Left renal pelvis (tissue), 4 donors: ENCODE measurements at regions not wholly inside any gene's neighbourhood (a gene's known extent, or its start where the extent isn't known, plus 50 kb on each side); places are given as distances from the start of the nearest gene placed in this dataset.

Source experiments
- DNase-seq, 4 donors: peaks; one replicate each; pipeline ENCODE4 v3.0.0-alpha.2; 2013; ENCODE audit warnings: low read depth in 4 of 4, low spot score in 3 of 4

DNA sequence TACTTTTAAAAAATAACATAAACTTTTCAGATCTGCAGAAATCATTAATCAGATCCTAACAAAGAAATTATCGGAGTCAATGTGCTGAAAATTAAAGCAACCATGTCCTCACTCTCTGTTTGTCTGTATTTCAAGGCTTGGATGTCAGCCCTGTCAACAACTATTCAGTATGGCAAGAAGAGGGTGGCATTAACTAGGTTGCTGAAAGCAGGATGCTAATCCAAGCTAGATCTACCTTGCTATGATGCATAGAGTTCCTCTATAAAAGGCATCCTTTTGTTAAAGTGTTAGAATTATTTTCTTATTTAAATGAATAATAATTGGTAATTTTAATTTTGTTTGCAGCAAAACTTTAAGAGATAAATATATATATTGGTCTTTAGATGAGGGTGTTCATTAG, 800.8 kb downstream of the CDH11 start:
- DNase-seq: no peak

DNA sequence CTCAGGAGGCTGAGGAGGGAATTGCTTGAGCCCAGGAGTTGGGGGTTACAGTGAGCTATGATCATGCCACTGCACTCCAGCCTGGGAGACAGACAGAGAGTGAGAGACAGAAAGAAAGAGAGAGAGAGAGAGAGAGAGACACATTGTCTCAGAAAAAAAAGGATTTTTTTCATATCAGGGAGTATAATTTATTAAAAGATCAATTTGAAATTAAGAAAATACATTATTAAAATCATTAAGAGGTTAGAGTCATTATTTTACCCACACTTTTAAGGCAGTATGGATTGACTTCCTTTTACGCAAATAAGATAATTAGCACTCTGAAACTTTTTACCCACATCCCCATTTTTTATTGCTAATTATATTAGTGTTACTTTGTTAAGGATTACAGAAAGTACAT, 804.3 kb downstream of the CDH11 start:
- no peak for DNase-seq

DNA sequence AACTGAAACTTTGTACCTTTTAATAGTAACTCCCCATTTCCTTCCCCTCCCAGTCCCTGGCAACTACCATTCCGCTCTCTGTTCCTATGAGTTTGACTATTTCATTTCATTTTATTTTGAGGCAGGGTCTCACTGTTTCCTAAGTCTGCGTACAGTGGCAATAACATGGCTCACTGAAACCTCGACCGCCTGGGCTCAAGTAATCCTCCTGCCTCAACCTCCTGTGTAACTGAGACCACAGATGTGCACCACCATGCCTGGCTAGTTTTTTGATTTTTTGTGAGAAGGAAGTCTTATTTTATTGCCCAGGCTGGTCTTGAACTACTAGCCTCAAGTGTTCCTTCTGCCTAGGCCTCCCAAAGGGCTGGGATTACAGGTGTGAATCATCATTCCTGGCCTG, 808.1 kb downstream of the CDH11 start:
- DNase-seq: no peak

DNA sequence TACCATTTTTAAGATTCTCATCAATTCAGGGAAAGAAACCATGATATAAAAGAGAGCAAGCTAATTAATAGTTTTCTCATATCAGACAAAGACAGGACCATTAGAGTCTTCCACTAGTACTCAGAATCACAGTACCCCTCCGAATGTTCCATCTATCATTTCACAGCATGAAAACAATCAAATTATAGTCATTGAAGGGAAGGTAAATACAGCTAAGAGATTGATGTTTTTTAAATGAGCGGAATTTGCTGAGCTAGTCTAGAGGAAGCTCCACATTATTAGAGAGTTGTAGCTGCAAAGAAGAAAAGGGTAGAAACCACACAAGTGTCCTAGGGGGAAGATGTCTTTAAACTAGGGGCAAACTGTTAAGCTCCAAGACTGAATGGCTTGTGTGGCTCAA, 808.9 kb downstream of the CDH11 start:
- no peak for DNase-seq

DNA sequence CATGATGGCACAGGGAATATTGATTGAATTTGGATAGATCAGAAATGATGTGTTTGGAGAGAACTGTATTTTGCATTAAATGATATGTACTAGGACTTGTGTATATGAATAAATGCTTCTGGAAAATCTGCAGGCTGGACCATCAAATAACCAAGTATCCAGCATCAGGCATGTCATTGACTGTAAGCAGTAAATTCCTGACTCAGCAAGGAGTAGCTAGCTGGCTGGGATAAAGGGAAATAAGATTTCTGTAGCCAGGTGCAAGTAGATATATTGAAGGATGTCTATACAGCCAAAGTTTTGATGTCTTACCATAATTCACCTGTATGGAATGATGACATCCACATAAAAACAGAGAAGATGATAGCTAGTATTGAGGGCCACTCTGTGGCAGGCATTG, 809.6 kb downstream of the CDH11 start:
- DNase-seq: no peak

DNA sequence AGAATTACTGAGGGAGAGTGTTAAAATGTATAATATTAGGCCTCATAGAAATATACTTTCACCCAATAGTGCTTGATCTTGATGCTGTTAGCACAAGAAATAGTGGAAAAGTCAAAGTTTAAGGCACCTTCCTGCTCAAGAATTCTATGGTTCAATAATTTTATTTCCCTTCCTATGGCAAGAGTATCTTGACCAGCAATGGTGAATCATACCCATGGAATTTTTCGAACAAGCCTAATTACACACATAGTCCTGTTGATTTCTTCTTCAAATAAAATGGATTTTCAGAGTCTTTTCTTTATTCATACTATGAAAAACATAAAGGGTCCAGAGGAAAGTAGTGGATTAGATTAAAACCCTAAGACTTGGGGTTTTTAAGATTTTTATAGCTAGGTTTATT, 810.6 kb downstream of the CDH11 start:
- no peak for DNase-seq

DNA sequence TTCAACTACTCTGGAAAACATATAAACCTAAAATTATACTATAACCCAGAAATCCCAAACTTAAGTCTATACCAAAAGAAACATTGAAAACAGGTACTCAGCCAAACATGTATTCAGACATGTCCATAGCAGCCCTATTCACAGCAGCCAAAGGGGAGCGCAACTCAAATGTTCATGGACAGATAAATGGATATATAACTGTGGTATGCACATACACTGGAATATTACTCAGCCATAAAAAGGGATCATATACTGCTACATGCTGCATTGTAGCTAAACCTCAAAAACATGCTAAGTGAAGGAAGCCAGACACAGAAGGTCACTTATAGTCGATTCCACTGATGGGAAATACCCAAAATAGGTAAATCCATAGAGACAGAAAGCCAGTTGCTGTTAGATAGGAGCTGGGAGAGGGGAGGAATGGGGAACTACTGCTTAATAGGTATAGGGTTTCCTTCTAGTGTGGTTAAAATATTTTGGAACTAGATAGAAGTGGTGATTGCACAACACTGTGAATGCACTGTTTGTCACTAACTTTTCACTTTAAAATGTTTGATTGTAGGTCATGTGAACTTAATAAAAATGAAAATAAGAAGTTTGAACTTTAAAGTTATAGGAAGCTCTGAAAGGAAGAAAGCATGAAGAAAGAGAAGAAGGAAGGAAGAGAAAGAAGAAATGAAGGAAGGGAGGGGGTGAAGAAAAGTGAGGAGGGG, 812.3 kb downstream of the CDH11 start:
- no peak for DNase-seq

DNA sequence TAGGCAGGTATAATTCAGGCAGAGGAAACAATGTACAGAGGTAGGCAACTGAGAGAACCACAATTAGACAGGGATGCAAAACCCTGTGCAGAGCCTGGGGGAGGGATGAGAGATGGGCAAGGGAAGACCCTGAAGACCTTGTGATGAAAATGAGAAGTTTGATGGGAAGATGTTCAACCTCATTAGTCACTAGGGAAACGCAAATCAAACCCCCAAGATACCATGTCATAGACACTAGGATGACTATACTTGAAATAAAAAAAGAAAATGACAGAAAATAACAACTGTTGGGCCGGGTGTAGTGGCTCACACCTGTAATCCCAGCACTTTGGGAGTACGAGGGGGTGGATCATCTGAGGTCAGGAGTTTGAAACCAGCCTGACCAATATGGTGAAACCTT, 813.1 kb downstream of the CDH11 start:
- no peak for DNase-seq

DNA sequence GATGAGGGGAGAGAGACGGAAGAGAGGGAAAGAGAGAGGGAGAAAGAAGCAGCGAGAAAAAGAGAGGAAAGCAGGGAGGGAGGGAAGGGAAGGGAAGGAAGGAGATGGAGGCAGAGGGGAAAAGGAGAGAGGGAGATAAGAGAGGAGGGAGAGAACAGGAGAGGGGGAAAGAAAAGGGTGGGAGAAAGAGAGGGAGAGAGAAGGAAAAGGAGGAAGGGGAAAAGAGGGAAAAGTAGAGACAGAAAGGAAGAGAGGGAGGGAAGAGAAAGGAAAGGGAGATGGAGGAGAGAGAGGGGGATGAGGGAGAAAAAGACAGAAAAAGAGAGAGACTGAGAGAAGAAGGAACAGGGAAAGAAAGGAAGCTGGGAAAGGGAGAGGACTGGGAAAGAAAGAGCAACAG, 814.4 kb downstream of the CDH11 start:
- no peak for DNase-seq

DNA sequence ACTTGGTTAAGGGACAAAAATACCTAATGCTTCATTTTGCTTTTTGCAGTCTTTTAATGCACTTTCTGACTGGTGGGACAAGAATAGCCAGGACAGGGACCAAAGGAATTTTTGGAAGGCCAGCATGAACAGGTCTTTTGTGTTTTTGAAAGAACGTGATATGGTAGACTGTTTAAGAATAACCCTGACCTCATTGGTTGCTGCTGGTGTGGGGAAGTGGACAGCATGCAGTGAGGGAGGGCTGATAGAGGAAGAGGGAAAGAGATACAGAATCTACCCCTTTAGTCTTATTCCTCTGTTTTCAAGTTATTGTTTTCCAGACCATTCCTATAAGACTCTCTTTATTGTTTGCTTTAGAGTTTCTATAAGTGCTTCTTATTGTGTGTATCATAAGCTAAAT, 816.2 kb downstream of the CDH11 start:
- DNase-seq: no peak

DNA sequence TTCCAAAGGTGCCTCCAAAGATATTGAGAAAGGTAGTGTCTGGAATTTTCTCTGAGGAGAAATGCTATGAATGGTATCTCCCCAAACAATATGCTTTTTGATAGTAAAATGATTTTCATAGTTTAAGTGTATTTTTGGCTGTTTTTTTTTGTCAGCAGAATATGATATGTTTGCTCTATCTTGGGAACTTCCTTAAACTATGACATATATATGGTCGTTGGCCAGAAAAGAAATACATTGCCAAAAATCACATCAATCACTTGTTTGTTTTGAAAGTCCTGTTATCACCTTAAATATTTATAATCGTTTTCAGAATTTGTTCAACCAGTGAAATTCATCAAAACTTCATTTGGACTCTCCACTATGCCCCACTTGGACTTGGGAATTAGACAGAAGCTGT, 816.9 kb downstream of the CDH11 start:
- DNase-seq: no peak

DNA sequence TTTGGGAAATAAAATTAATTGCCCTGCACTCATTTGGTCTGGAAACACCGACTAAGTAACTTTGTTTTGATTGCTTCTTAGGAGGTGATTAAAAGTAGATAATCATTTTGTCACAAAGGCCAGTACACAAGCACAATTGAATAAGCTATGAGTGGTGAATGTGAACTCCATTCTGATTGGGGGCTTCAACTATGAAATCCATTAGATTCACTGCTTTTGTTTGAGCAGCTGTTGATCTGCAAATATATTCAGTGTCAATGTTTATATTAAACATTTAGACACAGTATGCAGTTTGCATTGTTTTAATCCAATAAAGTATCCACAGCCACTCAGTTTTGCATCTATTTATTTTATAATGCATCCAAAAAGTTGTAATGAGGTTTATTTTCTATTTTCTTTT, 817.5 kb downstream of the CDH11 start:
- no peak for DNase-seq

DNA sequence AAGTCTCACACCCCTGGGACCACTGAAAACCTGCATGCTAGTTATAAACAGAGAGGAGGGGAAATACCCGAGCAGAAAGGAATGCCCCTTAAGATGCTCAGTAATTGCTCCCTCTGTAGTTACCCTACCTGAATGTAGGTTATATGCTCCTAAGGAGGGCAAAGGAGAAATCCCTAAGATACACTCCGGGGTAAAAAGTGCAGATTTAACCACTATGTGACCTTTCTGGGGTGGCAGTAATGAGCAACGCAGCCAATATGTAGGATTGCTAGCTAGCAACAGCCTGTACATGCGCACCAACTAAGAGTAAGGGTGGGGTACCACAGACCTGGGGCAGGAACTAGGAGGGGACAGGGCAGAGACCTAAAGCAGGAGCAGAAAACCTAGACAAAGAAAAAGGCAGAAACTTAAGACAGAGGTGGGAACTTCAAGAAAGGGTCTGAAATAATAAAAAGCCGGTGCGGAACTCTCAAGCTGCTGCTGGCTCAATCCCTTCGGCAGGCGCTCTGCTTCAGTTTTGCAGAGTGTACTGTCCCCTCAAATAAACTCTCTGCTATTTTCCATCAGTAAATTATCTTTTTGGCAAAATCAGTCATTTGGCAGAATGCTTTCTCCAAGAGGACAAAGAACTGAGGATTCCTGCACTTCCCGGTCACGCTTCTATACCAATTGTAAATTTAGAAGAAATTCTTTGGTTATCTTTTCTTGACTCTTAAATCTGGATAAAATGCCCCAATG, 823.8 kb downstream of the CDH11 start:
- DNase-seq: no peak

DNA sequence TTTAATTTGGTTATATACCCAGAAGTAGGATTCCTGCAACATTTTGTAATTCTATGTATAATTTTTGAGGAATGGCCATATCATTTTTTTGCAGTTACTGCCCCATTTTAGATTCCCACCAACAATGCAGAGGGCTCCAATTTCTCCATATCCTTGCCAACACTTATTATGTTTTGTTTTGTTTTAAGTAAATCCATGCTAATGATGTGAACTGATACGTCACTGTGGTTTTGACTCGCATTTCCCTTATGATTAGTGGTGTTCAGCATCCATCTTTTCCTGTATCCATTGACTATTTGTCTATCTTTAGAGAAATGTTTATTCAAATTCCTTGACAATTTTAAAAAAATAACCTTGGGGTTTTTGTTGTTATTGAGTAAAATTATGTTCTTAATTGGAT, 826.4 kb downstream of the CDH11 start:
- no peak for DNase-seq

DNA sequence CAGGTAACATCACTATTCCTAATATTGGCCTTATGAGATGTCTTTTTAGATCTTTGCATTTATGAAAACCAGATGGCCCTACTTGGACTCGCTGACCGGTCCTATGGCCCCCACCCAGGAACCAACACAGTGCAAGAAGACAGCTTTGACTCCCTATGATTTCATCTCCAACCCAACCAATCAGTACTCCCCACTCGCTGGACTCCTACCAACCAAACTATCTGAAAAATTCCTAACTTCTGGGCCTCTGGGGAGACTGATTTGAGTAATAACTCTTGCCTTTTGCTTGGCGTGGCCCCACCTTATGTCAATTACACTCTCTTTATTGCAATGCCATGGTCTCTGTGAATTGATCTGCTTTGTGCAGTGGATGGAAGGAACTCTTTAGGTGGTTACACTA, 828.9 kb downstream of the CDH11 start:
- no peak for DNase-seq

DNA sequence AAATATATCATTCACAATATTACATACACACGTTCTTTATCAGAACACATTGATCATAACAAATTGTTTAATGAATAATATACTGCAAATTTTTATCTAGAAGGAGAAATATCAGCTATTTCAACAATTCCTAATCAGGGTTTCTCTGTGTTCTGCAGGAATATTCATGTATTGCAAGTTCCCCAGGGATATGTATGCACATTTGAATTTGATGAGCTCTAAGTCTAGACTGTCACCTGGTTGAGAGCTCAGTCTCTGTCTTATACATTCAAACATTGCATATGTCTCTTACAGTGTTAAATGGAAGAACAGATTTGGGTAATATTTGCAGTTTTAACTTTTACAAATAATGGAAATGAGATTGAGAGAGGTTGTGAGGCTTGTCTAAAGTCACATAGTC, 829.7 kb downstream of the CDH11 start:
- no peak for DNase-seq

DNA sequence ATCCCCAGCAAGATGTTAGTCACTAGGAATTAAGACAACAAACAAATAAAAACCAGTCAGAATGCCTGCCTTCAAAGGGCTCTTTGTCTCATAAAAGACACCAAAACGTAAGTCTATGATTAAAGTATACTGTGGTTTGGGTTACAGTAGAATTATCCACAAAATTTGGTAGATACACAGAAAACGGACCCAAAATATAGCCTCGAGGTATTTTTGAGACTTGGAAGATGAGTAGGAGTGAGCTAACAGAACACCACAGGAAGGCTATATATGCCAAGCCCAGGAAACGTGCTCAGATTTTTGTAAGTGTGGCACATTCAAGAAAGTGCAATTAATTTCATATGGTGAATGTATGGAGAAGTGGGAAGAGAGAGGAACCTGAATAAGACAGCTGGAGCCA, 831.4 kb downstream of the CDH11 start:
- no peak for DNase-seq

DNA sequence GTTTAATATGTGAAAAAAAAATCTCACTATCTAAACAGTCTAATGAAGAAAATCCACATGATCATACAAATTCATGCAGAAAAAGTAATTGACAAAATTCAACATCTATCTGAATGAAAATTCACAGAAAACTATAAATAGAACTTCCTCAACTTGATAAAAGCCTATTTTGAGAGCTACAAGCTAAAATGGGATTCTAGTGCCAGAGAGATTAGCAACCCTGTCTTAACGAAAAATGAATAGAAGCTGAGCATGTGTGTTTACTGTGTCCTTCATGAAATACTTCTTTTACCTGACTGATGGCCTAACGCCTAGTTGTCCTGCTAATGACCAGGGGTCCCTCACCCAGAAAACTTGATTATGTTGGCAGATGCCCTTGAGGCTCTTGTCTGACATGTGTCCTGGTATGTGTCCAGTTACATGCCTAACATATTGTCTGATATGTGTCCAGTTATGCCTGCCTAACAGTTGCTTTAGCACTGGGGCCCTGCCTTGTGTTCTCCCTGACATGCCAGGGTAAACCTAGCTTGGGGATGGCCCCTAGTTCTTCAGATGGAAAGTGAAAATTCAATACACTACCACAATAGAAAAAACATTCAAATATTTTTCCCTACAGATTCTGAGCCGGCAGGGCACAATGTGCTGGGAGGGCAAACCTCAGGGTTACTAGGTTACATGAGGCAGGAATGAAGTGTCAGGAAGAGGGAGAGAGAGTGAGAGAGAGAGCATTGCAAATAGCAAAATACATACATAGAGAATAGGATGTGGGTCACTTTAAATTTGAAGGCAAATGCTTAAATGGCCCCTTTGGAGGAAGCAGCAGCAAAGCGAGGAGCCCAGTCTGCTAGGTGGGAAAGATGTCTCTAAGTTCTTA, 834.0 kb downstream of the CDH11 start:
- DNase-seq: no peak

DNA sequence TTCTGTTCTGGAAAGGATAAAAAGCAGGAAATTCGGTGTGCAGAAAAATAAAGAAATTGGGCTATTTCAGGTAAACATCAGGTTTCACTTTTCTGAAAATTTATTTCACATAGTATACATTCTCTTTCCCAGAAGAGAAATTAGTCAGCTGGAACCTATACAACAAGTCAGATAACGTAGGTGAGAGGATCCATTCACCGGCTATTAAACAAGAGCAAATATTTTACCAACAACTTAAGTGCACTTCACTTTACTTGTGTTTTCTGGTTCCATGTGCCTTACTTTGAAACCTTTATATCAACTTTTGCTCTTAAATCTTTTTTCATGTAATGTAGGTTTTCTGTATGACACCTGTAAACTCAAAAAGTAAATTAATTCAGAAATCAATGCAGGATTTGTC, 839.7 kb downstream of the CDH11 start:
- DNase-seq: no peak

DNA sequence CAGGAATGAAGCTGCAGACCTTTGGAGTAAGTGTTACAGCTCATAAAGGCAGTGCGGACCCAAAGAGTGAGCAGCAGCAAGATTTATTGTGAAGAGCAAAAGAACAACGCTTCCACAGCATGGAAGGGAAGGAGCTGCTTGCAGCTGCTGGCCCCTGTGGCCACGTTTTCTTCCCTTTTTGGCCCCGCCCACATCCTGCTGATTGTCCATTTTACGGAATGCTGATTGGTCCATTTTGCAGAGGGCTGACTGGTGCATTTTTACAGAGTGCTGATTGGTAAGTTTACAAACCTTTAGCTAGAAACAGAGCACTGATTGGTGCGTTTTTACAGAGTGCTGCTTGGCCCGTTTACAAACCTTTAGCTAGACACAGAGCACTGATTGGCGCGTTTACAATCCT, 841.5 kb downstream of the CDH11 start:
- no peak for DNase-seq

DNA sequence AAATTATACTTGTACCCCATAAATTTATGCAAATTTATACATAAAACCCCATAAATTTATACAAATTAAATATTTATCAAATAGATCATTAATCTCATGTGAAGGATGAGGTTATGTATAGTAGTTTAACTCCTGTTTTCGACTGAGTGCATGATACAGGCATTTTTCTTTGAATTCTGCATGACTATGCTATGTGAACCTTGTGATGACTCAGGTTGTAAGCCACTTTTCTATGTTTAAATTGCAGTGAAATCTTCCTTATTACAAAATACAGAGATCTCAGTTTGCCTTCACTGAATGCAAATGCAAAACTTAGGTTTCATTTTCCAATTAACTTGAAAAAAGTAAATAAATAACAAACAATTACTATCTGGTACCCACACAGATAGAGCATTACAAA, 843.7 kb downstream of the CDH11 start:
- DNase-seq: no peak

DNA sequence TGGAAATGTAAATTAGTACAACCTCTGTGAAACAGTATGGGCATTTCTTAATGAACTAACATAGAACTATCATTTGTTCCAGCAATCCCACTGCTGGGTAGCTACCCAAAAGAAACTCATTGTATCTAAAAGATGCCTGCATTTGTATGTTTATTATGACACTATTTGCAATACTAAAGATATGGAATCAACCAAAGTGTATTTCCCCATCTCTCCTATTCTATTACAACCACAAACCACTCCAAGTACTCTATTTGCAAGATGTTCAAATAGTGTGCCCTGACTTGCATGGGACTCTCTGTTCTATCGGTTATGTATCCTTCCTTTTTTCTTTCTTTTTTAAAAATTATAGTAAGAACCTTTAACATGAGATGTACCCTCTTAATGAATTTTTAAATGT, 845.2 kb downstream of the CDH11 start:
- no peak for DNase-seq
